Heart left ventricle (tissue), 13 donors: ENCODE measurements at regions not wholly inside any gene's neighbourhood (a gene's known extent, or its start where the extent isn't known, plus 50 kb on each side); places are given as distances from the start of the nearest gene placed in this dataset.

Source experiments
- POLR2A ChIP-seq, 2 donors: fragments of 450-650 bp; IDR thresholded peaks; one replicate each; pipeline ENCODE4 v1.6.1; 2017; ENCODE audit warnings: antibody characterized with exemption in 2 of 2, mild to moderate bottlenecking in 2 of 2, moderate library complexity in 2 of 2
- TF ChIP-seq, protein P1 (sequence below), 12 donors: fragments of 200-600 bp; sonication (generic) in 4 of 12; IDR thresholded peaks; one replicate each; pipeline versions ENCODE4 v1.5.0 to v1.8.0; 2018 to 2022; ENCODE audit warnings: antibody characterized with exemption in 12 of 12, mild to moderate bottlenecking in 5 of 12
- donor health status: ischemic (EF 13 %, LVEDD 7.1; RV severe dilation, severe dysfunction).
- donor health status: DM: no; HTN: yes; CAD: no.
- donor health status: DM: no; HTN: no; CAD: no.
- donor health status: ischemic (EF 25% LVEDD 6.9; RV normal size, moderate dysfunction).
- donor health status: ischemic (EF 25% LVEDD 5.7; RV mildly dilated, moderate dysfunction).
- donor health status: ischemic (EF 35%, LVEDD 5.7; RV mildly dilated, moderate dysfunction).
- donor health status: nonischemic (EF 11% LVEDD 7.7; RV severe dilation, severe dysfunction).
- donor health status: DM: yes; HTN: yes; CAD: no.
- donor health status: PGD.
- donor health status: ischemic (EF 29% LVEDD 5.4; RV normal size, mild dysfunction).
- donor health status: nonischemic (EF 23%, LVEDD 6.1; RV moderate dilation, normal function).

DNA sequence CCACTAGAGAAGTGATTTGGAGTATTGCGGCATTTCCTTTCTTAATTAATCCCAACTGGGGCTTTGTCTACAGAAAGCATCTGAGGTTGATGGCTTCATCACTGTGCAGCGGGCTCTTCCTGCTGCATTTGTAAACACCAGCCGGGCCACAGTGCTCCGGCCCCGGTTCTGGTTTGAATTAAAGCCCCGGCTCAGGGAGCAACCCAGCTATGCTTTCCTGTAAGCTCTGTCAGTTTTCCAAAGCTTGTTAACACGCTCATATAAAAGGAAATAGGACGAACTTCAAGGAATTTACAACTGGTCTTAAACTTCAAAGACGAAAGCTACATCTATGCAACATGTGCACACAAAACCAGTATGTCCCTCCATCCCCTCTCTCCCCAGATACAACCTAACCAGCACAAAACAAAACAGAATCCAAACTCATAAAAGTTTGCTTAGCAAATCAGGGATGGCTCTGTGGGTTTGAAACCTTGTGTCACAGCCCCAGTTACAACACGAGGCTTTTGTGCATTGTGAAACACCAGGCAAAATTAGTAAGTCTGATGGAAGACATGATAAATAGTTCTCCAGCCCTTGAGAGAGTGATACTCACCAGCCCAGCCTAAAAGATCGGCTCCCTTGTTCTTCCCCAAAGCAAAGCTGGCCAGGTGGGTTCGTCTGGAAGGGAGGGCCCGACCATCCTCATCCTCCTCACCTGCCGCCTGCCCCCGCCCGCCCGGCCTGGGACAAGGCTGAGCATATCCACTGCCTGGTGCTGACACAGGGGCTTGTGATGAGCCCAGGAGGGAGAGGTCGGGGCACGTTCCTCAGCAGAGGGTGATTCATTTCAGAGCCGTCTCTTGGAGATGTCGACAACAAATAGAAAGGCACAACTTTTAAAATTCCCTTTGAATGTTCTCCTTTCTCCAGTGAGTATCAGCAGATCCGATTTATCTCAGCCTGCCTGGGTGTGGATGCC, 197.9 kb downstream of the TFAP2C start:
- TF ChIP-seq, protein P1, sequence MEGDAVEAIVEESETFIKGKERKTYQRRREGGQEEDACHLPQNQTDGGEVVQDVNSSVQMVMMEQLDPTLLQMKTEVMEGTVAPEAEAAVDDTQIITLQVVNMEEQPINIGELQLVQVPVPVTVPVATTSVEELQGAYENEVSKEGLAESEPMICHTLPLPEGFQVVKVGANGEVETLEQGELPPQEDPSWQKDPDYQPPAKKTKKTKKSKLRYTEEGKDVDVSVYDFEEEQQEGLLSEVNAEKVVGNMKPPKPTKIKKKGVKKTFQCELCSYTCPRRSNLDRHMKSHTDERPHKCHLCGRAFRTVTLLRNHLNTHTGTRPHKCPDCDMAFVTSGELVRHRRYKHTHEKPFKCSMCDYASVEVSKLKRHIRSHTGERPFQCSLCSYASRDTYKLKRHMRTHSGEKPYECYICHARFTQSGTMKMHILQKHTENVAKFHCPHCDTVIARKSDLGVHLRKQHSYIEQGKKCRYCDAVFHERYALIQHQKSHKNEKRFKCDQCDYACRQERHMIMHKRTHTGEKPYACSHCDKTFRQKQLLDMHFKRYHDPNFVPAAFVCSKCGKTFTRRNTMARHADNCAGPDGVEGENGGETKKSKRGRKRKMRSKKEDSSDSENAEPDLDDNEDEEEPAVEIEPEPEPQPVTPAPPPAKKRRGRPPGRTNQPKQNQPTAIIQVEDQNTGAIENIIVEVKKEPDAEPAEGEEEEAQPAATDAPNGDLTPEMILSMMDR (IDR thresholded peaks at IDR 0.05), result no peak
- no peak for TF ChIP-seq POLR2A (IDR thresholded peaks at IDR 0.05)
